Activated CD4-positive, alpha-beta T cell treated with anti-CD3 and anti-CD28 coated beads, Interleukin-2, amount 10 ng/mL, durations not matched to agents 7 days and 5 days (primary cell): ENCODE measurements at regions not wholly inside any gene's neighbourhood (a gene's known extent, or its start where the extent isn't known, plus 50 kb on each side); places are given as distances from the start of the nearest gene placed in this dataset.

Source experiments
- CTCF ChIA-PET: fragments of 350-600 bp; sonication (Branson Sonifier 250); formaldehyde crosslinking; loops from one replicate; lab custom pipeline; 2021; ENCODE audit warnings: antibody characterized with exemption; lab: Charles Lee
- POLR2A ChIA-PET: fragments of 350-600 bp; sonication (Branson Sonifier 250); formaldehyde crosslinking; loops from one replicate; lab custom pipeline; 2021; ENCODE audit warnings: antibody characterized with exemption; lab: Charles Lee
- DNase-seq: peaks from one replicate; pipeline ENCODE4 v3.0.0-alpha.2; 2020
- H3K27ac Mint-ChIP-seq: one replicate; pipeline ENCODE4 v1.8.0; 2021; ENCODE audit warnings: mild to moderate bottlenecking, moderate library complexity, mixed read lengths
- H3K27me3 Mint-ChIP-seq: one replicate; pipeline ENCODE4 v1.8.0; 2021; ENCODE audit warnings: mixed read lengths
- H3K36me3 Mint-ChIP-seq: one replicate; pipeline ENCODE4 v1.8.0; 2021; ENCODE audit warnings: low read depth, mixed read lengths
- H3K4me1 Mint-ChIP-seq: one replicate; pipeline ENCODE4 v1.8.0; 2021; ENCODE audit warnings: mixed read lengths
- H3K4me3 Mint-ChIP-seq: one replicate; pipeline ENCODE4 v1.8.0; 2021; ENCODE audit warnings: mild to moderate bottlenecking, moderate library complexity, mixed read lengths
- H3K9me3 Mint-ChIP-seq: one replicate; pipeline ENCODE4 v1.8.0; 2021; ENCODE audit warnings: mixed read lengths

DNA sequence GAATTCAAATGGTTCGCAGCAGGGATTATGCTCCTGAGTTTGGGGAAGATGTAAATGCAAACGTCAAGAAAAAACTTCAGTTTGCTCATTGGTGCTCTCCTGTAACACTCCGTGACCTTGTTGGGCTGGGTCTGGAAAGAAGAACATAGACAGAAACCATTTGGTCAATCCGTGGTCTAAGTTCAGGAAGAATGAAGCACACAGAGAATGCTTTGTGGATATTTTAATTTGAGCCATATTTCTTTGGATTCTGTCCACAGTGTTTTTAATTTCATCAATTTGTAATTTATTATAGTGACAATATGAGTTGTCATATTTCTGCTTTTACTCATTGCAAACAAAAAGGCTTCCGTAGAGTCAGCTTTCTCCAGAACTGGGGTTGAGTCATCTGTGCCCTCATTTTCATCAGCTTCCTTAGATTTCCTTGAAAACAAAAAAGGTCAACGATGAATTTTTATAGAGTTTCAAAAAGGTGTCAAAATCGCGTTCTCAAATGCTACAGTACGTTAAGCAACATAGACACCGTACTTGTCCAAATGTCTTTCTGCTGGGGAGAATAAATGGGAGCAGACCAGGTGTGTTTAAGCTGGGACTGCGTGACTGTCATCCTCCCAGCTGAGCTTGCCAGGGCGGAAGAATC lies 606.4 kb downstream of the RNF144A start:
- no peaks in the 10 kb centered on the region for H3K27me3 Mint-ChIP-seq
- peaks cover 19% of the 10 kb centered on the region for H3K9me3 Mint-ChIP-seq
- no peak for DNase-seq
- H3K4me3 Mint-ChIP-seq, result no peak overlapping the region
- POLR2A ChIA-PET, result interaction anchor here (0.5 kb wide), 1 partner anchor 1016 kb away, joined by 3 read pairs; no protein-coding TSS in a partner anchor
- peaks cover 4% of the 10 kb centered on the region for H3K36me3 Mint-ChIP-seq
- CTCF ChIA-PET, result interaction anchor here (1.0 to 2.1 kb wide), 4 partner anchors 12 to 56 kb away, joined by 3 to 7 read pairs (median 4); no protein-coding TSS in a partner anchor
- peaks cover 18% of the 10 kb centered on the region for H3K4me1 Mint-ChIP-seq
- H3K27ac Mint-ChIP-seq, result no peak overlapping the region

DNA sequence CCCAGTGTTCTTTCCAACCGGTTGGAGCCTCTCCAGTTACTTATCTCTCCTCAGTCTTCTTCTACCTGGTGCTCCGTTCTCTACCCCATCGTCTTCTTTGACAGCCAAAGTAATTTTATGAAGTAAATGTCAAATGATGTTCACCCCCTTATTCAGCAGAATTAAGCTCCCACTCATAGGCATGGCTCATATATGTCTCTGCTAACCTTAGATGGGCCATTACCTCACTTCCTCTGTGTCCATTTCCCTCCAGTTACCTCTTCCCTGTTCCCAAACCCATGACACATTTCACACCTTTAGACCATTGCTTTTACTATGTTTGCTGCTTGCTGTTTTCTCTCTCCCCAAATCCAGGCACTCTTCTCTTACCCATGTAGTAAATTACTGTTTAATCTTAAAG lies 607.0 kb downstream of the RNF144A start:
- ChIA-PET CTCF (interaction anchor here (0.6 to 2.1 kb wide), 5 partner anchors 13 to 1057 kb away, joined by 3 to 7 read pairs (median 3); no protein-coding TSS in a partner anchor), POLR2A (interaction anchor here (0.5 kb wide), 1 partner anchor 1016 kb away, joined by 3 read pairs; no protein-coding TSS in a partner anchor)
- Mint-ChIP-seq H3K27me3 (no peaks in the 10 kb centered on the region), H3K4me3 (no peak overlapping the region), H3K36me3 (peaks cover 10% of the 10 kb centered on the region), H3K4me1 (peaks cover 18% of the 10 kb centered on the region), H3K9me3 (peaks cover 25% of the 10 kb centered on the region), H3K27ac (no peak overlapping the region)
- DNase-seq, result no peak

DNA sequence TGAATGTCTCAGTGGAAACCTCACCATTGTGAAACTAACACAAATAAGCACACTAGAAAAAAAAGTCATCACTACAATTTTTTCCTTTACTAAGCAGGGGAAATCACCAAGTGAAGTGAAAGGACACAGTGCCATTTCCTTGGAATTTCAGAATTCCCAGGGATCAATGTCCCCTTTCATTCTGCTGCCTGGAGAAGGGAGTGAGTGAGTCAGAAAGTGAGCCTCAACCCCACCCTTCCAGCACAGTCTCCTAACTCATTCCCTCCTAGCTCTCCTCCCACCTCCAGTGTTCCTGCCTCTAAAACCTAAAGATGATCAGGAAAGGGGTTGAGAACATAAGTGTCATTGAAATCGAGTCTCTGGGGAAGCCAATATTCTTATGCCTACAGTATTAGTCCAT lies 608.5 kb downstream of the RNF144A start:
- peaks cover 35% of the 10 kb centered on the region for H3K9me3 Mint-ChIP-seq
- H3K27ac Mint-ChIP-seq, result no peak overlapping the region
- no peak for DNase-seq
- no peaks in the 10 kb centered on the region for H3K27me3 Mint-ChIP-seq
- ChIA-PET POLR2A (no interaction called here), CTCF (no interaction called here)
- peaks cover 18% of the 10 kb centered on the region for H3K36me3 Mint-ChIP-seq
- H3K4me1 Mint-ChIP-seq, result peaks cover 20% of the 10 kb centered on the region
- no peak overlapping the region for H3K4me3 Mint-ChIP-seq

DNA sequence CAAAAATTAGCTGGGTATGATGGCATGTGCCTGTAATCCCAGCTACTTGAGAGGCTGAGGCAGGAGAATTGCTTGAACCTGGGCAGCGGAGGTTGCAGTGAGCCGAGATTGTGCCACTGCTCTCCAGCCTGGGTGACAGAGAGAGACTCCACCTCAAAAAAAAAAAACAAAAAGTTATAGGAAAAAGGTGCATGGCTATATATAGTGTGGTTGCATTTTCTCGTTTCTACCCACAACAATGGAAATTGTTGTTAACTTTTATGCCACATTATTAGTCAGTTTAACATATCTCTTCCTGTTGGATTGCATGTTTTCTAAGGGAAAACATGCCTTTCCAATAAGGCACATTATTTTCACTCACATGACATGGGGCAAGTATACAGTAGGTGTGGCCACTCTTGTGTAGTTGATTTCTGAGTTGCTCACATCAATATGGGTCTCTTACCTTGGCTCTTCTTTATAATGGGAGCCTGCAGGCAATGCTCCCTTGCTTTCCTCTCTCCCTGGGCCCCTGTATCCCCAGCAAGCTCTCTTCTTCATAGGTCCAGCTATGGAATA lies 610.0 kb downstream of the RNF144A start:
- ChIA-PET CTCF (no interaction called here), POLR2A (interaction anchor here (0.7 kb wide), 1 partner anchor 8 kb away, joined by 4 read pairs; no protein-coding TSS in a partner anchor)
- Mint-ChIP-seq H3K36me3 (peaks cover 24% of the 10 kb centered on the region), H3K4me1 (peaks cover 20% of the 10 kb centered on the region), H3K27me3 (no peaks in the 10 kb centered on the region), H3K9me3 (peaks cover 48% of the 10 kb centered on the region), H3K4me3 (no peak overlapping the region), H3K27ac (no peak overlapping the region)
- no peak for DNase-seq

DNA sequence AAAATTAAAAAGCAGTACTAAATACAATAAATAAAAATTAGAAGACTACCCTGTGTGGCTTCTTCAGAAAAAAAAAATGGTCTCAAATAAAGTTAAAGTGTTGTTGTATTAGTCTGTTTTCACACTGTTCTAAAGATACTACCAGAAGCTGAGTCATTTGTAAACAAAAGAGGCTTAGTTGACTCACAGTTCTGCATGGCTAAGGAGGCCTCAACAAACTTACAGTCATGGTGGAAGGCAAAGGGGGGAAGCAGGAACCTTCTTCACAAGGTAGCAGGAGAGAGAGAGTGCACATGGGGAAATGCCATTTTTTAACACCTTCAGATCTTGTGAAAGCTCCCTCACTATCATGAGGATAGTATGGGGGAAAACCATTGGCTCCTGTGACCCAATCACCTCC lies 612.8 kb downstream of the RNF144A start:
- H3K4me1 Mint-ChIP-seq, result peaks cover 30% of the 10 kb centered on the region
- H3K36me3 Mint-ChIP-seq, result peaks cover 24% of the 10 kb centered on the region
- H3K4me3 Mint-ChIP-seq, result no peak overlapping the region
- ChIA-PET CTCF (interaction anchor here (2.0 kb wide), 1 partner anchor 9 kb away, joined by 7 read pairs; no protein-coding TSS in a partner anchor), POLR2A (no interaction called here)
- H3K27ac Mint-ChIP-seq, result no peak overlapping the region
- peaks cover 59% of the 10 kb centered on the region for H3K9me3 Mint-ChIP-seq
- DNase-seq, result no peak
- H3K27me3 Mint-ChIP-seq, result no peaks in the 10 kb centered on the region

DNA sequence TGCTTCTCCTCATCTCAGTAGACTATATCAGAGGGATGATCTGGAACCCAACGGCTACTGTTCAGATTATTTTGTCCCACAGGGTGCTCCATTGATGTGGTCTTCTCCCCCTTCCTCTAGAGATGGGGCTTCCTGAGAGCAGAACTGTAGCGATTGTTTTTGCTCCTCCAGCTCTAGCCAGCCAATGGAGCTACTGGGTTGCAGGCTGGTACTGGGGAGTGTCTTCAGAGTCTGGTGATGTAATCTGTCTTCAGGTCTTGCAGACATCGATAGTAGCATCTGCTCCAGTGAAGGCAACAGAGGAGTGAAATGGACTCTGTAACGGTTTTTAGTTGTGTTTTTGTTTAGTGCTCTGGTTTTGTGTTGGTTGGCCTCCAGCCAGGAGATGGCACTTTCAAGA lies 621.9 kb downstream of the RNF144A start:
- H3K36me3 Mint-ChIP-seq, result peaks cover 36% of the 10 kb centered on the region
- H3K27me3 Mint-ChIP-seq, result no peaks in the 10 kb centered on the region
- no peak overlapping the region for H3K4me3 Mint-ChIP-seq
- ChIA-PET POLR2A (no interaction called here), CTCF (interaction anchor here (0.6 to 2.0 kb wide), 8 partner anchors 9 to 176 kb away, joined by 3 to 7 read pairs (median 3); no protein-coding TSS in a partner anchor)
- H3K4me1 Mint-ChIP-seq, result peaks cover 33% of the 10 kb centered on the region
- H3K27ac Mint-ChIP-seq, result peak overlapping the region; percentile 46
- H3K9me3 Mint-ChIP-seq, result peaks cover 52% of the 10 kb centered on the region
- DNase-seq, result peak; percentile 15

DNA sequence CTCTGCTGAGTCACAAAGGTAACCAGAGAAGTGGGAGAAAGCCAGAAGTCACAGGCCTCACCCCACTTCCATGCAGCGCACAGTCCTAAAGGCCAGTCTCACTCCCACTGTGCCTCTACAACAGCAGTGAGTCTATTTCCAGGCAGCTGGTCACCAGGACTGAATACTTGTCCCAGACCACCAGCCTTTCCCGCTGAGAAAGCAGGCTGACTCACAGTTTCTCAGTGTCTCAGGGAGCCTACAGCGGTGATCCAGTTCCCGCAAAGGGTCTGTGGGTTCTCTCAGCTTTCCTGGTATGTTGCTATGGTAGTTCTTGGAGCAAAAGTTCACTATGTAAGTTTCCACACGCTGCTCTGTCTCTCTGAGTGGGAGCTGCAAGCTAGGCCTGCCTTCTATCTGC lies 622.5 kb downstream of the RNF144A start:
- H3K27ac Mint-ChIP-seq, result peak overlapping the region; percentile 38
- ChIA-PET POLR2A (no interaction called here), CTCF (interaction anchor here (0.6 to 2.0 kb wide), 6 partner anchors 10 to 175 kb away, joined by 3 to 7 read pairs (median 3); no protein-coding TSS in a partner anchor)
- no peak overlapping the region for H3K4me3 Mint-ChIP-seq
- peaks cover 29% of the 10 kb centered on the region for H3K4me1 Mint-ChIP-seq
- no peak for DNase-seq
- peaks cover 47% of the 10 kb centered on the region for H3K9me3 Mint-ChIP-seq
- no peaks in the 10 kb centered on the region for H3K27me3 Mint-ChIP-seq
- peaks cover 36% of the 10 kb centered on the region for H3K36me3 Mint-ChIP-seq

DNA sequence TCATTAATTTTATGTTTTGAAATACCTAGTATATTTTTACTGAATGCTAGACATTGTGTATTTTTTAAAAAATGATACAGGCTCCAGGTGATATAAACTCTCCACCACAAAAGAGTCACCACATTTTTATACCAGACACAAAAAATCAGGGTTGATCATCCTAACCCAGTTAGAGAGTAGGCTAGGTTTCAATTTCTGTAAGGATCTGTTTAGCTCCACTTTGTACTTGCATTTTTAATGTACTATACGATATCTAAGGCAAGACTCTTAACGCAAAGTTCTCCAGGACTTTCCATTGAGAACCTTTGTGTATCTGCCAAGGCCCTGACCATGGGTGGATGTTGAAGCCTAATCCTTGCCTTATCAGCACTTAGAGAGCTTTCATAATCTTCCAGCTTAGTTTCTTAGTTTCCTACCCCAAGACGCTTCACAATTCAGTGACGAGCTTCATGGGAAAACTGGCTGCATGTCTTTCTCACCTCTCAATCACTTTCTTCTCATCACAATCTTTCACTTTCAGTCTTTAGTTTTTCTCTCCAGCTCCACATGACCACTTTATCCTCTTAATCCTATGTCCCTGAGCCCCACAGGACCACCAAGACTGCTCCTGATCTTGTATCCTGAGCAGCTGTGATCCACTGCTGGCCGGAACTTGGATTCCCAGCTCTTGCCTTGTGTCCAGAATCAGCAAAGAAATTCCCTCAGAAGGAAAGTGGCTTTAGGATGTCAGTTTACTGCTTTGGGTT lies 635.8 kb downstream of the RNF144A start:
- Mint-ChIP-seq H3K4me1 (peaks cover 13% of the 10 kb centered on the region), H3K27ac (peak overlapping the region; percentile 31), H3K36me3 (peaks cover 3% of the 10 kb centered on the region), H3K4me3 (peak overlapping the region; percentile 1), H3K9me3 (peaks cover 9% of the 10 kb centered on the region), H3K27me3 (no peaks in the 10 kb centered on the region)
- DNase-seq, result no peak
- ChIA-PET POLR2A (no interaction called here), CTCF (interaction anchor here (0.7 to 1.5 kb wide), 6 partner anchors 9 to 34 kb away, joined by 3 to 4 read pairs (median 3); no protein-coding TSS in a partner anchor)

DNA sequence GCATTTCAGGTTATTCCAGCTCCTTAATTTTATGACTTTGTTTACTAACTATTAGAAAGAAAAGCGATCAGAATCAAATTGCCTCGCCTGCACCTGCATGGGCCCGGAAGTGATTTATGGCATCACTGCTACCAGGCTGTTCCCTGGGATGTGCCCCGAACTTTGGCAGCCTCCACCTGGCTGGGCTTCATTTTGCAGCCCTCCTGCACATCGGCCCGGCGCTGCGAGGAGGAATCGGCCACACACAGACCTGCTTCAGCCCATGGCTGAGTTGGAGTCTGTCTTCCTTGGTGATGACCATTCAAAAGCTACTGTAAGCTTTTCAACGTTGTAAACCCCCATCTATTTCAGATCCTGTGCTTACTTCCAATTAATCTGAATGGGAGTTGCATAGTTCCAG lies 638.0 kb downstream of the RNF144A start:
- H3K27me3 Mint-ChIP-seq, result no peaks in the 10 kb centered on the region
- no peak overlapping the region for H3K27ac Mint-ChIP-seq
- no peak overlapping the region for H3K4me3 Mint-ChIP-seq
- ChIA-PET POLR2A (no interaction called here), CTCF (interaction anchor here (1.7 kb wide), 1 partner anchor 9 kb away, joined by 4 read pairs; no protein-coding TSS in a partner anchor)
- no peaks in the 10 kb centered on the region for H3K36me3 Mint-ChIP-seq
- H3K4me1 Mint-ChIP-seq, result peaks cover 13% of the 10 kb centered on the region
- H3K9me3 Mint-ChIP-seq, result peaks cover 11% of the 10 kb centered on the region
- DNase-seq, result no peak

DNA sequence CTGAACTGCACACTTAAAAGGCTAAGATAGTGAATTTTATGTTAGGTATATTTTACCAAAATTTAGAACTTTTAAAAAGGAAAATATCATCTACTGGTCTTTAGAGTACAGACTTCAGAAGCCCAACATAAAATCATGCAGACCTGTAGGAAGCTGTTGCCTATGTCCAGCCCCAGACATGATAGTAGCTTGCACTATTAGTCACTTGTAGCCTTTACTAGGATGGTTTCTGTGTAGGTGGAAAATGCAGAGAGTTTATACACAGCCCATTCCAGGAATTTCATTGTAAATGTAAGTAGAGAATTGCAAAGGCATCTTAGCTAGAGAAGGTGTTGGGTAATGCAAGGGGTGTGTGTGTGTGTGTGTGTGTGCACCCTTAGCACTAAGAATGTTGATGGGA lies 640.2 kb downstream of the RNF144A start:
- Mint-ChIP-seq H3K36me3 (no peaks in the 10 kb centered on the region), H3K4me3 (no peak overlapping the region), H3K27ac (no peak overlapping the region), H3K4me1 (peaks cover 13% of the 10 kb centered on the region), H3K27me3 (no peaks in the 10 kb centered on the region), H3K9me3 (peaks cover 15% of the 10 kb centered on the region)
- CTCF ChIA-PET, result interaction anchor here (1.1 to 2.4 kb wide), 3 partner anchors 12 to 21 kb away, joined by 3 to 7 read pairs (median 5); no protein-coding TSS in a partner anchor
- no peak for DNase-seq
- POLR2A ChIA-PET, result interaction anchor here (0.7 kb wide), 1 partner anchor 580 kb away, joined by 3 read pairs; no protein-coding TSS in a partner anchor

DNA sequence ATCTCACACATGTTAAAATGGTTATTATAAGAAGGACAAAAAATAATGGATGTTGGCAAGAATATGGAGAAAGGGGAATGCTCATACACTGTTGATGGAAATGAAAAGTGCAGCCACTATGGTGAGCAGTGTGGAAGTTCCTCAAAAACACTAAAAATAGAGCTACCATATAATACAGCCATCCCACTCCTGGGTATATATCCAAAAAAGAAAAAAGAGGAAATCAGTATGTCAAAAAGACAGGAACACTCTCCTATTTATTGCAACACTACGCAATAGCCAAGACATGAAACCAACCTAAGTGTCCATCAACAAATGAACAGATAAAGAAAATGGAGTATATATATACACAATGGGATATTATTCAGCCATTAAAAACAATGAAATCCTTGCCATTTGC lies 642.6 kb downstream of the RNF144A start:
- H3K27me3 Mint-ChIP-seq, result no peaks in the 10 kb centered on the region
- H3K4me1 Mint-ChIP-seq, result peaks cover 2% of the 10 kb centered on the region
- POLR2A ChIA-PET, result no interaction called here
- no peaks in the 10 kb centered on the region for H3K36me3 Mint-ChIP-seq
- no peak for DNase-seq
- H3K9me3 Mint-ChIP-seq, result peaks cover 19% of the 10 kb centered on the region
- CTCF ChIA-PET, result interaction anchor here (1.8 kb wide), 1 partner anchor 10 kb away, joined by 5 read pairs; no protein-coding TSS in a partner anchor
- no peak overlapping the region for H3K4me3 Mint-ChIP-seq
- no peak overlapping the region for H3K27ac Mint-ChIP-seq

DNA sequence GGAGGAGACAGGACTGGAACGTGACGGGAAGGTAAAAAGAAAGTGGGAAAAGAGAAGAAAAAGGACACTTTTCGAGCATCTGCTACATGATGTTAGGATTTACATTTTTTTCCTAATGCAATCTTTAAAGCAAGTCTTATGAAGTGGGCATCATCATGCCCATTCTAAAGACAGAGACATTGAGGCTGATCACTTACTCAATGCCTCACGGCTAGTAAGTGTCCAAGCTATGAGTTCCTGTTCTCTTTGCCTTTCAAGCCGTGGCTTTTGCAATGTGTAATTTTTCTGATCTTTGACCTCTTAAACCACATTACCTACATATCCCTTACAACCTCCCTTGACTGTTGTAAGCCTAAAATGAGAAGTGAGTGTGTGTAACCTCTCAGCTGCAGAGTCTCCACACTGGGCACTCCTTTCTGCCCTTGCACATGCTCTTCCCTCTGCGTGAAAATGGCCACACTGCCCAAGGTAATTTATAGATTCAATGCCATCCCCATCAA lies 649.2 kb downstream of the RNF144A start:
- H3K27me3 Mint-ChIP-seq, result no peaks in the 10 kb centered on the region
- ChIA-PET POLR2A (no interaction called here), CTCF (interaction anchor here (1.3 kb wide), 1 partner anchor 139 kb away, joined by 3 read pairs; no protein-coding TSS in a partner anchor)
- peaks cover 16% of the 10 kb centered on the region for H3K9me3 Mint-ChIP-seq
- H3K36me3 Mint-ChIP-seq, result peaks cover 14% of the 10 kb centered on the region
- peak overlapping the region; percentile 85 for H3K27ac Mint-ChIP-seq
- no peak overlapping the region for H3K4me3 Mint-ChIP-seq
- DNase-seq, result no peak
- peaks cover 35% of the 10 kb centered on the region for H3K4me1 Mint-ChIP-seq
